NCI-H1048 (cell line): ENCODE measurements at regions not wholly inside any gene's neighbourhood (a gene's known extent, or its start where the extent isn't known, plus 50 kb on each side); places are given as distances from the start of the nearest gene placed in this dataset.
"Not testable (repeated sequence)": the region's sequence is repeated elsewhere in the genome, so short reads cannot be mapped to it uniquely, and the experiment has no call there.

ENCODE experiments used
- DNase-seq: peaks from one replicate; lab custom pipeline; 2025; lab: John Stamatoyannopoulos, UW

- no peak for DNase-seq
These were observed 410.2 kb upstream of the CT83 start for GRCh38 chrX:116872931-116873330.

DNA sequence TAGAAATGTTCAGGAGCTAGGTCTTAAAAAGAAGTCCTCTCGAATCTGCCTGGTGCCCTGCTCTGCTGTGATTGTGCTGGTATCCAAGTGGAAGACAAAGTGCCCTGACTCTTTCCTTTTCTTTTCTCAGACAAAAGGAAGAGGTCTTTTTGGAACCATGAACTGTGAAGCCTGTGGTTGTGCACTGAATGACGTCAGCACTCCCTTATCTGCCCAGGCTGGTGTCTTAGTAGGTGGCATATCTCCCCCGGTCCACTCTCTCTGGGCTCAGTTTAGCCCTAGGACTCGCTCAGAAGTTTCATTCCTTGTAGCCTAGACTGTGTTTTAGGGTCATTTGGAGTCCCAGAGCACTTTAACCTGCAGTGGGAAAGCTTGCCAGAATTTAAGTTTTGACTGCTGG, 400.3 kb upstream of the CT83 start:
- DNase-seq: no peak

GRCh38 chrX:116862340-116862739, 399.6 kb upstream of the CT83 start:
- no peak for DNase-seq

GRCh38 chrX:116841290-116841689, 378.5 kb upstream of the CT83 start:
- DNase-seq: no peak

DNA sequence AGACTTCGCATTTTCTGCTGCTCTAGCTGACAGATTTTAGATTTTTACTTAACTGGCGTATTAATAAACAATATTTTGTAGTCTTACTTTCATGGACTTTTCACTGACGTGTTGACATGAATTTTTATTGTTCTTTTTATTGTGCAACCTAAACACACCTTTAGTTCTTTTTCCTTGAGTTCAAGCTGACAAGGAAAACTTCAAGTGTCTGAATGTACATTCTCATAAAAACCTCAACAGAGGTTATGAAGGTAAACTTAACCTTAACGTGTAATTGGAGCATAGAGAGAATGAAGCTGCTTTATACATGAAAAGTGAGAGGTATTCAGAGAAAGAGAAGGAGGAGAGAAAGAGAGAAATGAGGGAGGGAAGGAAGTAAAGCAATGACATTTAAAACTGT, 364.3 kb upstream of the CT83 start:
- no peak for DNase-seq

- no peak for DNase-seq
These were observed 362.0 kb upstream of the CT83 start for GRCh38 chrX:116824785-116825184.

- DNase-seq: no peak
These were observed 360.9 kb upstream of the CT83 start for GRCh38 chrX:116823677-116824076.

- DNase-seq: no peak
These were observed 343.6 kb upstream of the CT83 start for GRCh38 chrX:116806288-116806802.

DNA sequence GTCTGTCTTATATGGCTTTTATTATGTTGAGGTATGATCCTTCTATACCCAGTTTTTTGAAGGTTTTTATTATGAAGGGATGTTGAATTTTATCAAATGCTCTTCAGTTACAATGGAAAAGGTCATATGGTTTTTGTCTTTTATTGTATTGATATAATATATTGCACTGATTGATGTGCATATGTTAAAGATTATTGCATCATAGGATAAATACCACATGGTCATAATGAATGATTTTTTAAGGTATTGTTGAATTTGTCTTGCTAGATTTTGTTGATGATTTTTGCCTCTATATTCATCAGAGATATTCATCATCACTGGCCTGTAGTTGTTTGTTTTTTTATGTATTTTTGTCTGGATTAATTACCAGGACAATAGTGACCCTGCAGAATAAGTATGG, 339.2 kb upstream of the CT83 start:
- no peak for DNase-seq

DNA sequence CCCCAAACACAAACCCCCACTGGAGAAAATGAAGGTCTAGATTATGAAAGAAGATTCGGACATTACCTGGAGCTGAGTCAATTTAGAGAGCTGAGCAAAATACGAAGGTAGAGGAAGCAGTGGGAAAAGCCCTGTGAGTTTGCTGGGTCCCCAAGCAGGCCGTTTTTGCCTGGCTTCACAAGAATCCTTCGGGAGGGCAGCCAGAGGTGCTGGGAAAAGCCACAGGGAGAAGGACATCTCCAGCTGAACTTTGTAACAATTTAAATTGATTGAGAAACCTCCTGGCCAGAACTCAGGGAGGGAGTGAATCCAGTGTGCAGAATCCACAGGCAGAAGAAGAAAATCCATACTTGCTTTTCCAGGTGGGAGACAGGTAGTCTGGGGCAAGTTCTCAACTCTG, 319.1 kb upstream of the CT83 start:
- no peak for DNase-seq

GRCh38 chrX:116757491-116757890, 294.7 kb upstream of the CT83 start:
- no peak for DNase-seq

- no peak for DNase-seq
These were observed 294.2 kb upstream of the CT83 start for GRCh38 chrX:116756958-116757357.

GRCh38 chrX:116749943-116750342, 287.2 kb upstream of the CT83 start:
- DNase-seq: no peak

GRCh38 chrX:116732214-116732613, 269.4 kb upstream of the CT83 start:
- no peak for DNase-seq

GRCh38 chrX:116726806-116727205, 264.0 kb upstream of the CT83 start:
- DNase-seq: no peak

- DNase-seq: no peak
These were observed 231.3 kb upstream of the CT83 start for GRCh38 chrX:116694046-116694445.

- DNase-seq: not testable (repeated sequence)
These were observed 216.8 kb upstream of the CT83 start for GRCh38 chrX:116679544-116679943.

- no peak for DNase-seq
These were observed 204.8 kb upstream of the CT83 start for GRCh38 chrX:116667346-116668134.

- DNase-seq: no peak
These were observed 194.3 kb upstream of the CT83 start for GRCh38 chrX:116657071-116657470.

DNA sequence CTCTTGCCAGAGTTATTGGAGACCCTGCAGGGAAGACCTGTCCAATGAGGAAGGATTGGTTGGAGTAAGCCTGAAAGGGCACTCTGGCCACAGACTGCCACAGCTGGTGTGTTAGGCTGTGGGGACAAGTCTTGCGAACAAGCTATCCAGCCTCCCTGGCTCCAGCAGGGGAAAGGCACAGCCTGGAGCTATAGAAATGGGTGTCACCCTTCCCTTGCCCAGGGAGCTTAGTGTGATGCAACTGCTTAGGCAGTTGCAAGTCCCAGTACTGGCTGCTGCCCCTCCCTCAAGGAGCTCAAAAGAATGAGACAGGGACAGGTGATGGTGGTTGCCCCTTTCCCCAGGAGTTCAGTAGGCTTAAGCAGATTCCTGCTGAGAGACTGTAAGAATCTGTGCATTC, 165.7 kb upstream of the CT83 start:
- DNase-seq: no peak

DNA sequence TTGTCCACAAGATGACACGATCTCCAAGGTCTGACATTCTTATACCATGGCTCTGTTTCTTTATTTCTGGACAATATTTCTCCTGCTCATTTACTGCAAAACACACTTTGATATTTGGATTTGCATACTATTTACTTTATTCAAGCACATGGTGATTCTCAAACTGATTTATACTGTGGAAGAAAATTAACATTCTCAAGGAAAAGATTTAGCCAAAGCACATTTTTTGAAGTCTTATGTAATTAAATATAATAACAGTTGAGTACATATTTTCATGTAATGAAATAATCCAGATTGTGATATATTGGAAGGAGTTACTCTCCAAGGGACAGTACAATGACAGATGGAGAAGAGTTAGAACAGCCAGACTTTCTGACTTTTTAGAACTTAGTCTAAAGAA, 155.8 kb upstream of the CT83 start:
- no peak for DNase-seq

GRCh38 chrX:116607776-116608175, 145.0 kb upstream of the CT83 start:
- no peak for DNase-seq

DNA sequence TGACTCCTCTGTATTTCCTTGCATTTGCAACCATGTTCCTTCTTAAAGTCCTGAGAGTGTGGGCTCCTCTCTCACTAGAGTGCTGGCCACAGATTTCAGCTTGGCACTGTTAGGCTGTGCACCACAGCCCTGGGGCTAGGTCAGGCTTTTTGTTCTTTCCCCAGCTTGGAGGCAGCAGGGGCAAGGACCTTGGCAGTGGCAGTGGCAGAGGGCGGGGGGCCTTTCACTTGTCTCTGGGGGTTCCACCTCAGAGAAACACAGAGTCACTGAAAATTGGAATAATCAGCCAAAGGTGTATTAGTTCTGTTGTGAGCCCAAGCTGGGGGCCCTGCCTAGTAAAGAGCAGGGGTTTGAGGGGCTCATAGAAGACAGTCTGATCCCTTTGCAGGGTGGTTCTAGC, 142.8 kb upstream of the CT83 start:
- DNase-seq: no peak

- DNase-seq: no peak
These were observed 133.2 kb upstream of the CT83 start for GRCh38 chrX:116596010-116596409.
